ENCODE measurements at regions not wholly inside any gene's neighbourhood (a gene's known extent, or its start where the extent isn't known, plus 50 kb on each side); places are given as distances from the start of the nearest gene placed in this dataset.

- Histone ChIP-seq H3K4me1 (ENCODE audit: low read depth, poor library complexity, severe bottlenecking) (no peaks in the 10 kb centered on the region), H3K4me2 (no peak overlapping the region), H3K9ac (no peak overlapping the region), H3K27me3 (ENCODE audit: insufficient read depth, low read depth) (no peaks in the 10 kb centered on the region), H3K4me3 (IDR thresholded peaks at IDR 0.05; ENCODE audit: insufficient read depth, low read depth, low read length) (no peak overlapping the region), H2AFZ (ENCODE audit: low read depth) (no peak overlapping the region), H3K79me2 (ENCODE audit: insufficient read depth, low read depth) (no peaks in the 10 kb centered on the region), H3K36me3 (ENCODE audit: insufficient read depth) (no peaks in the 10 kb centered on the region), H4K20me1 (ENCODE audit: insufficient read depth) (no peaks in the 10 kb centered on the region), H3K27ac (no peak overlapping the region)
- TF ChIP-seq CTCF (conservative IDR thresholded peaks at IDR 0.05; ENCODE audit: low read depth, low read length): no peak
Observed at GRCh38 chr13:68359105-68359504, 1129.0 kb upstream of the PCDH9 start.

DNA sequence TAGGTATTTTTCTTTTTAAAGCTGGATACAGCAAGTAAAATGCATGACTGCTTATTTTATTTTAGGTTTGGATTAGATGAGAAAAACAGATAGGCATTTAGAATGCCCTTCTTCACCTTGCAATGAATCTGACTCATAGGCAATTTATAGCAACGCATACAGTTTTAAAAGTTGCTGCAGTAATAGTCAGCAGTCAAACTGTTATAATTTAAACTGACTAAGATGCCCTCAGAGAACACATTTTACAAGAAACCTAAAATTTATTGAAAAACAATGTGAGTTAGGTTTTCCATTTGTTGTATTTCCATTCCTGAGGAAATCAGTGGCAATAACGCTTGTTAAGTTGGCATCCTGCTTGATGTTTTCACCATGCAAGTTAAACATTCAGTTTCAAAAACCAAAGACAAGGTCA lies 1128.2 kb upstream of the PCDH9 start:
- Histone ChIP-seq H4K20me1 (ENCODE audit: insufficient read depth) (no peaks in the 10 kb centered on the region), H3K4me1 (ENCODE audit: low read depth, poor library complexity, severe bottlenecking) (no peaks in the 10 kb centered on the region), H3K4me2 (no peak overlapping the region), H3K36me3 (ENCODE audit: insufficient read depth) (no peaks in the 10 kb centered on the region), H3K79me2 (ENCODE audit: insufficient read depth, low read depth) (no peaks in the 10 kb centered on the region), H3K27ac (no peak overlapping the region), H3K4me3 (IDR thresholded peaks at IDR 0.05; ENCODE audit: insufficient read depth, low read depth, low read length) (no peak overlapping the region), H3K9ac (no peak overlapping the region), H2AFZ (ENCODE audit: low read depth) (no peak overlapping the region), H3K27me3 (ENCODE audit: insufficient read depth, low read depth) (no peaks in the 10 kb centered on the region)
- no peak for TF ChIP-seq CTCF (conservative IDR thresholded peaks at IDR 0.05; ENCODE audit: low read depth, low read length)

DNA sequence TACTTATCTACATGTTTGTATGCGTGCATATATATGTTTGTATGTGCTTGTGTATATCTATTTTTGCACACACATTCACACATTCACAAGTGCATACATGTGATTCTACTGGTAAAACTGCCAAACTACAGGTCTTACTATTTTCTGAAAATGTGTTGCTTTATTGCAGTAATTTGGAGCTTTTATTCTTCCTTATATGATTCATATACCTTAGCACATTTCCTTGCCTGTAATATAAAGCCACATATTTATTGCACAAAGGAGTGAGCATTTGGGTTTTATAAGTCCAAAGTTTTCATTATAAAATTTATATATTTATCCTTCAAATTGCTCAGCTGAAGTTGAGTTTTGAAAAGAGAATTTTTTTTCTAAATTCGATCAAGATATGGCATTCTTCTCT lies 1120.4 kb upstream of the PCDH9 start:
- Histone ChIP-seq H3K27ac (no peak overlapping the region), H2AFZ (ENCODE audit: low read depth) (no peak overlapping the region), H3K4me1 (ENCODE audit: low read depth, poor library complexity, severe bottlenecking) (no peaks in the 10 kb centered on the region), H3K27me3 (ENCODE audit: insufficient read depth, low read depth) (no peaks in the 10 kb centered on the region), H3K79me2 (ENCODE audit: insufficient read depth, low read depth) (no peaks in the 10 kb centered on the region), H3K36me3 (ENCODE audit: insufficient read depth) (no peaks in the 10 kb centered on the region), H3K4me2 (no peak overlapping the region), H3K4me3 (IDR thresholded peaks at IDR 0.05; ENCODE audit: insufficient read depth, low read depth, low read length) (no peak overlapping the region), H3K9ac (no peak overlapping the region), H4K20me1 (ENCODE audit: insufficient read depth) (no peaks in the 10 kb centered on the region)
- TF ChIP-seq CTCF (conservative IDR thresholded peaks at IDR 0.05; ENCODE audit: low read depth, low read length): no peak

DNA sequence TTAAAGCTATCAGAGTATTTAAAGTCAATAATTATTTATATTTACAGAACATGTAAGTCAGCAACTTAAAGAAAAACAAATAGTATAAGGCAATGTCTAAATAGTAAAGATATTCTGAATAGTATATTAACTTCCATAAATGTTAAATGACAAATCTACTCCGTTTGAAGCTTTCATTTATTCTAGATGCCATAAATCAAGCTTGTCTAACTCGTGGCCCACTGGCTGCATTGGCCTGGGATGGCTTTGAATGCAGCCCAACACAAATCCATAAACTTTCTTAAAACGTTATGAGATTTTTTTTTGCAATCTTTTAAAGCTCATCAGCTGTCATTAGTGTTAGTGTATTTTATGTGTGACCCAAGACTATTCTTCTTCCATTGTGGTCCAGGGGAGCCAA lies 1117.1 kb upstream of the PCDH9 start:
- H3K36me3 ChIP-seq (ENCODE audit: insufficient read depth): no peaks in the 10 kb centered on the region
- H3K4me1 ChIP-seq (ENCODE audit: low read depth, poor library complexity, severe bottlenecking): no peaks in the 10 kb centered on the region
- no peak for TF ChIP-seq CTCF (conservative IDR thresholded peaks at IDR 0.05; ENCODE audit: low read depth, low read length)
- H2AFZ ChIP-seq (ENCODE audit: low read depth): no peak overlapping the region
- H3K9ac ChIP-seq: no peak overlapping the region
- no peaks in the 10 kb centered on the region for H3K27me3 ChIP-seq (ENCODE audit: insufficient read depth, low read depth)
- H3K4me2 ChIP-seq: no peak overlapping the region
- no peak overlapping the region for H3K27ac ChIP-seq
- no peak overlapping the region for H3K4me3 ChIP-seq (IDR thresholded peaks at IDR 0.05; ENCODE audit: insufficient read depth, low read depth, low read length)
- H3K79me2 ChIP-seq (ENCODE audit: insufficient read depth, low read depth): no peaks in the 10 kb centered on the region
- H4K20me1 ChIP-seq (ENCODE audit: insufficient read depth): no peaks in the 10 kb centered on the region
